ENCODE measurements at regions not wholly inside any gene's neighbourhood (a gene's known extent, or its start where the extent isn't known, plus 50 kb on each side); places are given as distances from the start of the nearest gene placed in this dataset.
"Not testable (repeated sequence)": the region's sequence is repeated elsewhere in the genome, so short reads cannot be mapped to it uniquely, and the experiment has no call there.

GRCh38 chr7:149573519-149573918 lies 75.9 kb upstream of the ZNF746 start:
- no peaks in the 10 kb centered on the region for H3K9me2 ChIP-seq (replicated peaks; ENCODE audit: low read depth, low read length)
- no peak overlapping the region for H2AFZ ChIP-seq (ENCODE audit: low read length)
- H3K79me2 ChIP-seq (ENCODE audit: insufficient read depth, low read length): no peaks in the 10 kb centered on the region
- TF ChIP-seq EZH2phosphoT487 (IDR thresholded peaks at IDR 0.05; ENCODE audit: borderline replicate concordance) (no peak), CTCF (conservative IDR thresholded peaks at IDR 0.05; ENCODE audit: low read length) (no peak)
- H3K36me3 ChIP-seq (ENCODE audit: insufficient read depth, low read length): peaks cover under 1% of the 10 kb centered on the region; the same call in 1 of the 2 replicates
- H3K27me3 ChIP-seq (ENCODE audit: insufficient read depth, low read length, poor library complexity, severe bottlenecking): no peaks in the 10 kb centered on the region
- no peaks in the 10 kb centered on the region for H3K4me1 ChIP-seq (ENCODE audit: insufficient read depth, low read length, poor library complexity, severe bottlenecking)
- H3K9me3 ChIP-seq (ENCODE audit: insufficient read depth, low read depth, low read length): no peaks in the 10 kb centered on the region; the same call in 1 of the 2 replicates
- H4K20me1 ChIP-seq (ENCODE audit: insufficient read depth, low read length, poor library complexity, severe bottlenecking): no peaks in the 10 kb centered on the region
- H3F3A ChIP-seq (ENCODE audit: low read depth): no peaks in the 10 kb centered on the region
- no peak overlapping the region for H3K4me3 ChIP-seq (ENCODE audit: low read length, poor library complexity, severe bottlenecking)
- no peak overlapping the region for H3K4me2 ChIP-seq (ENCODE audit: low read depth, low read length, poor library complexity, severe bottlenecking)
- H3K9ac ChIP-seq (ENCODE audit: low read depth, low read length, poor library complexity, severe bottlenecking): no peak overlapping the region

GRCh38 chr7:149572920-149573319 lies 75.3 kb upstream of the ZNF746 start:
- not testable (repeated sequence) for H3K79me2 ChIP-seq (ENCODE audit: insufficient read depth, low read length); H3K9me2 ChIP-seq (replicated peaks; ENCODE audit: low read depth, low read length)

GRCh38 chr7:149570784-149571183 lies 73.2 kb upstream of the ZNF746 start:
- Histone ChIP-seq H3K9me2 (replicated peaks; ENCODE audit: low read depth, low read length) (no peaks in the 10 kb centered on the region), H3K4me2 (ENCODE audit: low read depth, low read length, poor library complexity, severe bottlenecking) (no peak overlapping the region), H3K9ac (ENCODE audit: low read depth, low read length, poor library complexity, severe bottlenecking) (no peak overlapping the region), H3K4me1 (ENCODE audit: insufficient read depth, low read length, poor library complexity, severe bottlenecking) (no peaks in the 10 kb centered on the region), H3K4me3 (ENCODE audit: low read length, poor library complexity, severe bottlenecking) (no peak overlapping the region), H4K20me1 (ENCODE audit: insufficient read depth, low read length, poor library complexity, severe bottlenecking) (no peaks in the 10 kb centered on the region), H3K27me3 (ENCODE audit: insufficient read depth, low read length, poor library complexity, severe bottlenecking) (no peaks in the 10 kb centered on the region), H2AFZ (ENCODE audit: low read length) (no peak overlapping the region), H3K79me2 (ENCODE audit: insufficient read depth, low read length) (no peaks in the 10 kb centered on the region; the same call in 1 of the 2 replicates), H3K36me3 (ENCODE audit: insufficient read depth, low read length) (peaks cover 22% of the 10 kb centered on the region; the same call in 1 of the 2 replicates), H3F3A (ENCODE audit: low read depth) (no peaks in the 10 kb centered on the region), H3K9me3 (ENCODE audit: insufficient read depth, low read depth, low read length) (no peaks in the 10 kb centered on the region; the same call in 1 of the 2 replicates)
- no peak for TF ChIP-seq EZH2phosphoT487 (IDR thresholded peaks at IDR 0.05; ENCODE audit: borderline replicate concordance)
- no peak for TF ChIP-seq CTCF (conservative IDR thresholded peaks at IDR 0.05; ENCODE audit: low read length)

More at GRCh38 chr7:149572920-149573319, 75.3 kb upstream of the ZNF746 start:
- H3K27me3 ChIP-seq (ENCODE audit: insufficient read depth, low read length, poor library complexity, severe bottlenecking); H3K4me1 ChIP-seq (ENCODE audit: insufficient read depth, low read length, poor library complexity, severe bottlenecking); H3K9me3 ChIP-seq (ENCODE audit: insufficient read depth, low read depth, low read length); H4K20me1 ChIP-seq (ENCODE audit: insufficient read depth, low read length, poor library complexity, severe bottlenecking); H3K36me3 ChIP-seq (ENCODE audit: insufficient read depth, low read length); H2AFZ ChIP-seq (ENCODE audit: low read length); H3K9ac ChIP-seq (ENCODE audit: low read depth, low read length, poor library complexity, severe bottlenecking); H3K4me2 ChIP-seq (ENCODE audit: low read depth, low read length, poor library complexity, severe bottlenecking); H3F3A ChIP-seq (ENCODE audit: low read depth); H3K4me3 ChIP-seq (ENCODE audit: low read length, poor library complexity, severe bottlenecking): not testable (repeated sequence)

GRCh38 chr7:149569726-149570422 lies 72.3 kb upstream of the ZNF746 start:
- H3K9me3 ChIP-seq (ENCODE audit: insufficient read depth, low read depth, low read length): no peaks in the 10 kb centered on the region; the same call in 1 of the 2 replicates
- H3K4me3 ChIP-seq (ENCODE audit: low read length, poor library complexity, severe bottlenecking): no peak overlapping the region
- peaks cover 22% of the 10 kb centered on the region; the same call in 1 of the 2 replicates for H3K36me3 ChIP-seq (ENCODE audit: insufficient read depth, low read length)
- no peaks in the 10 kb centered on the region for H4K20me1 ChIP-seq (ENCODE audit: insufficient read depth, low read length, poor library complexity, severe bottlenecking)
- H3K27me3 ChIP-seq (ENCODE audit: insufficient read depth, low read length, poor library complexity, severe bottlenecking): no peaks in the 10 kb centered on the region
- no peak overlapping the region for H2AFZ ChIP-seq (ENCODE audit: low read length)
- no peaks in the 10 kb centered on the region for H3F3A ChIP-seq (ENCODE audit: low read depth)
- TF ChIP-seq CTCF (conservative IDR thresholded peaks at IDR 0.05; ENCODE audit: low read length): no peak
- no peak for TF ChIP-seq EZH2phosphoT487 (IDR thresholded peaks at IDR 0.05; ENCODE audit: borderline replicate concordance)
- H3K9ac ChIP-seq (ENCODE audit: low read depth, low read length, poor library complexity, severe bottlenecking): no peak overlapping the region
- H3K4me1 ChIP-seq (ENCODE audit: insufficient read depth, low read length, poor library complexity, severe bottlenecking): no peaks in the 10 kb centered on the region
- no peak overlapping the region for H3K4me2 ChIP-seq (ENCODE audit: low read depth, low read length, poor library complexity, severe bottlenecking)
- no peaks in the 10 kb centered on the region; the same call in 1 of the 2 replicates for H3K79me2 ChIP-seq (ENCODE audit: insufficient read depth, low read length)
- H3K9me2 ChIP-seq (replicated peaks; ENCODE audit: low read depth, low read length): no peaks in the 10 kb centered on the region
